GM19463 (cell line): ENCODE measurements at regions not wholly inside any gene's neighbourhood (a gene's known extent, or its start where the extent isn't known, plus 50 kb on each side); places are given as distances from the start of the nearest gene placed in this dataset.
A peak's percentile ranks its signal among the peaks of the same experiment; 100 is the strongest.

Source experiments
- ATAC-seq: cut with Tn5 transposase; IDR thresholded peaks from one replicate; pipeline ENCODE4 v1.9.1; 2021; ENCODE audit warnings: mild to moderate bottlenecking, moderate library complexity; ENCODE audit not compliant: unreplicated experiment

DNA sequence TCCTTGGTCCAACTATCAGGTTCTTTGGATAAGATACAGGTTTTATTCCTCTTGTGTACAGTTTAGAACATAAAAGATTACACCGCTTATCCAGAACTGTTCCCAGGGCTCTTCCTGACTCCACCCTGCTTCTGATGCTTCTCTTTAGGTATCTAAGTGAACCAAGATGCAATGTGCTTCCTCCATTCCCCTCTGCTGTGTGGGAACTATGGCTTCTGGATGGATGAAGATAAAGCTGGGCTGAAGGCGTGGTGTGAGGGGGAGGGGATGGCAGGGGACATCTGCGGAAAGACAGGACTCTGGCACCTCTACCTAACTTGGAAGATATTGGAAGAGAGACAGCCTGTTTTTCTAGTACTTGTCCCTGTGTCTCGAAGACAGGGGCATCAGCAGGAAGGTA, 209.9 kb upstream of the TBX20 start:
- no peak for ATAC-seq

DNA sequence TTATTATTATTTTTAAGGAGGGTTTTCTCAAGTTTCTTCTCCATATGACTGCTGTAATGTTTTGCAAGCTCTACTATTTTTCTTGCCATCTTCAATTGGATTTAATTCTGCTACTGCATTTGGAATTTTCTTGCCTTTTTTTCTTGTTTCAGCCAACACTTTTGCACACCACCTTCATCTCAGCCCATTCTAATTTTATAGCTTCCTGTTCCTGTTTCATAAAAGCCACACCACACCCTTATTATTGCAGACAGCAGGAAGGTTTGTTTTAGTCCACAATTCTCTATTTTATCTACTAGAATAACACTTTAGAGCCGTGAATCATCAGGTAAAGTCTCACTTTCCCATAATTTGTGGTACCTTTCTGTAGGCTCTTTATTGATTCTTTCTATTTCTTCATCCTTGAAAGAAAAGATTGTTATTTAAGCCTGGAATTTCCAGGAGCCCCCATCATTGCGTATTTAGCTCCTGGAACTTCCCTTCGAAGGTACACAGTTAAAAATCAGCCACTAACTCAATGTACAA, 209.3 kb upstream of the TBX20 start:
- ATAC-seq = no peak

DNA sequence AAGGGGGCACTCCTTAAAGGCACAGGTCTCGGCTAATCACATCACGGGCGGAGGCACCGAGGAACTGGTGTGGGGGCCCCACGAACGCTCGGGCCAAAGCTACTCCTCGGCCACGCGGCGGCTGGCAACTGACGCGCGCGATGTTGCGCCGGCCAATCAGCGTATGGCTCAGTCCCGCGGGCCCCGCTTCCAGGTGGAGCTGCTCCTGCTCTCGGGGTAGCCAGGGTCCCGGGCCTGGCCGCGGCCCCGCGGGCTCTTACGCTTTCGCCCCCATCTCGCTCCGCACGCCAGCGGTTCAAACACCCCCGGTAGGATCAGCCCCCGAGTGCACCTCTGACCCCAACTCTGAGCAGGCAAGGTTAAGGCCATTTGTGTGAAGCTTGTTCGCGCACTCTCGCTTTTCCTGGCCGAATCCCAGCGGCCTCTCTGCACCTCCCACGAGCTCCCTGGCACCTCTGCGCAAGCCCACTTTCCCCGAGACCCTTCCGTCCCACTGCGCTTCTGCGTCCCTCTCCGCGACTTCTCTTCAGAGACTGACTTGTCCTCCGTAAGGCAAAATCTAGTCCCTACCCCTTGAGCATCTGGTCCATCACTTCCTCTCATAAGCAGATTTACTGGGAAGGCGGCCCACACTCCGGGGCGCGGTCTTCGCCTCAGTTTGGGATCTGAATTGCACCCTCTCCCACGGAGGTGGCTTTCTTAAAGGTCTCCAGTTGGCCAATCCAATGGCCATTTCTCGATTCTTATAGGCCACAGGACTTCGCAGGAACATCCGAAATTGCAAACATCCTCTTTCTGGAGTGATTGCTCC, 200.9 kb upstream of the TBX20 start:
- ATAC-seq = no peak

DNA sequence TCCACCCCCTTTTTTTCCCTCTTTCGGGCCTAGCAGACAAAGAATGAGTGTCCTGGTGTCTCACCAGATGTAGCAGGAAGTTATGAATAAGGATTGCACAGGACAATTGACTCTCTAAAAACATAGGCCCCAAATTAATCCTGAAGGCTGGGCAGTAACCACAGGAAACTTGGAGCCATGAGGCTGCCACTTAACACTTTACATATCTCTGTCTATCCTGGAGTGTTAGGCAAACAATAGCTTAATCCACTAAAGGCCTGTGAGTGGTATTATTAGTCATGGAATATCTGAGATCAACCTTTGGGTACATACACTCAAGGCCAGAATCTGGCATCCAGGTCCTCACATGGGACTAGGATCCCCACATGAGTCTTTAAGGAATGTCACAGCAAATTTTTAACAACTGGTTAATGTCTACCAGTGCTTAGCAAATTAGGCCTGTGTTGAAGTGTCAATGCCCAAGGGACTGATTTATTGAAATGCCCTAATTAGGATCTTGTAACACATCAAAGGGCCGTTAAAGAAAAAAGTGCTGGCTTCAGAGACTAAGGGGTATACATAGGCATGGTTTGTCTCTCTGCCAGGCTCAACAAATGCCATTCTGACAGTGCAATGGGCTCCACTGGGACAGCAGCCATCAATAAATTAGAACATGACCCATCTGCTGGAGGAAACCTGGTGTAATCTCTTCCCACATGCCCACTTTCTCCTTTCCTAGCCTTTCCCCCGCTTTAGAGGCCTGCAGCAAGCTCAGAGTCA, 196.7 kb upstream of the TBX20 start:
- ATAC-seq = no peak

DNA sequence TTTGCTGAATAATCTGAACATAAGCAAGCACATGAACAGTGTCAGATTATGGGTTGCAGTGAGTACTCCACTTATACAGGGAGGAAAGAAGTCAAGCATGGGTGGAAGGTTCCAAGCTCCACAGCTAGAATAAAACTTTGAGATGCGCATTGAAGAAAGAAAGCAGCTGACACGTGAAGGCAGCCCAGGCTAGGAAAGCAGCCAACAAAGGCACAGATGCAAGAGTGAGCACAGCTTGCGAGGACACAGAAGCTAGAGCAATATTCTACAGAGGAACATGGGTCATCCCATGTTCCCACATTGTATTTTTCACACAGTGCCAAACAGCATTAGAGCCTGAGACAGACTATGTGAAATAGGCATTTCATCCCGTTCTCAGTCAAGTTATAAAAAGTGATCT, 194.6 kb upstream of the TBX20 start:
- no peak for ATAC-seq

DNA sequence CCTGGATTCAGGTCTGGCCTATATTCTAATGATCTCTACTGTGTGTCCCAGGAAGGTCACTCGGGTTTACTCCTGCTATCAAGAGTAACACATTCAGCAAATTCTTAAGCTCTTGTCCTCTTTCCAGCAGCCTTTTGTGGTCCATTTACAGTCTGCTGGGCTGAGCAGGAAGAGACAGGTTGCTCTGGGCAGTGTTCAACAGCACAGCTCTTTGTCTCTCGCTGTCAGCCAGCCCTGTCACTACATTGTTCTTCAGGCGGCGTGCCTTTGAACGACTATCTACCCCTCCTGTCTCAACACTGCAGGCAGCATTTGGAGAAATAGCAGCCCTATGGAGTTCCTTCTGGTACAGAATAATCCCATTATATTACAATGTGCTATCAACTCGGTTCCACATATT, 192.2 kb upstream of the TBX20 start:
- no peak for ATAC-seq

DNA sequence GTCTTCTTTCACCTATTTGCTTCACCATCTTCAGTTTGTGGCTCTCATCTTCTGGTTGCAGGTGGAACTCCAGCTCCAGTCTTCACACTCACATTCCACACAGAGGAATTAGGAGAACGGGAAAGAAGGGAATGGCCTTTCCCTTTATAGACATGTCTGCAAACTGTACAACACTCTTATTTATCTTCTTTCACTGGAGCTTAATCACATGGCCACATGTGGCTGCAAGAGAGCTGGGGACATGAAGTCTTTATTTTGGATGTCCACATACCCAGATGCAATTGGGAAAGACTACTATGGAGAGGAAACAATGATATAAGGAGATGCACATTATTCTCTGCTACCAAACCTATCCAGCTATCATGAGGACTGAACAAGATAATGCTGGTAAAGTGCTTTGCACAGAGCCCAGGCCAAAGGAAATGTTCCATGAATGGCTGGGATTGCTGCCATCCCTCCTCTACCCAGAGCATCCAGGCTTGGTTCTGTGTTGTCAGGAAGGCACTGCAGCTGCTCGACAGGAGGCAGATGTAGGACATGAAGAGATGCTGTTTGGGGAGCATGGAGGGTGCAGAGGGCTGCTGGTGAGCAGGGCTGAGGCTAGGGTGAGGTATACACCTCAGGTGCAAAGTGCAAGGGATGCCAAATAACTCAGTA, 183.8 kb upstream of the TBX20 start:
- ATAC-seq = no peak

DNA sequence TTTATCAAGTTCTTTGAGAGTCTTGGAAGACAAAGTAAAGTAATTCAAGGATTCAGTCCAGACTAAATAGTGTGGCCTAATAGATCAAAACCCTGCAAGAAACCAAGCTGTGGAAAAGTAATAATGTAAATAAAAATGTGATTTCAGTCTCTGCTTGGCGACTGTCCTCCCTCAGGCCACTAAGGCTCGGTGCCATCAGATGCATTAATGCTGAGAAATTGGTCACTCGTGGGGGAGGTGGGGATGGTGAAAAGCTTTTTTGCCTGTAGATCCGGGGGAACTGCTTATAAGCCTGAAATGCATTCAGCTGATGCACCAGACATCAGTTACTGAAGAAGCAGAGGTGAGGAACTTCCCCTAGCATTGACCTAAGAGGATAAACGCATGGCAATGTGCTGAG, 182.6 kb upstream of the TBX20 start:
- no peak for ATAC-seq

DNA sequence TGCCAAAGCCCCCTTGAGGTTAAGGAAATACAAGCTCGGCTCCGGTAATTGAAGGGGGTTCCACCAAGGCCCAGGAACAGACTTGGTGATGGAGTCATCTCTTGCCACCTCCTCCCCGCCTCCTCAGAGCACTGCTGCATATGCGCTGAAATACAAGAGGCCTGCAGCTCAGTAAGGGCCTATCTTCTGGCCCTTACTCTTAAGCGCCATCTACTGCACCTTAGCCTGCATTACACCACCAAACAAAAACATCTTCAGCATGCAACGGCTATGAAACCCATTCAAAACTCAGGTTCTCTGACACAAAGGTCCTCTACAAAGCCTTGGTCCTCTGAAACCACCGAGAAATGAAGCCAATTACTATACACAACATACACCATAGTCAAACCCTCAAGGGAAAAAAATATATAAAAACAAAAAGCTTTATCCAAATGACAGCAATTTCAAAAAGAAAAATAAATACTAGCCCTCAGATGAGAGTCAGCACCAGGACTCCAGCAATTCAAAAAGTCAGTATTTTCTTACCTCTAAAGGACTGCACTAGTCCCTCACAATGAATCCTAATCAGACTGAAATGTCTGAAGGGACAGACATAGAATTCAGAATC, 176.8 kb upstream of the TBX20 start:
- no peak for ATAC-seq

DNA sequence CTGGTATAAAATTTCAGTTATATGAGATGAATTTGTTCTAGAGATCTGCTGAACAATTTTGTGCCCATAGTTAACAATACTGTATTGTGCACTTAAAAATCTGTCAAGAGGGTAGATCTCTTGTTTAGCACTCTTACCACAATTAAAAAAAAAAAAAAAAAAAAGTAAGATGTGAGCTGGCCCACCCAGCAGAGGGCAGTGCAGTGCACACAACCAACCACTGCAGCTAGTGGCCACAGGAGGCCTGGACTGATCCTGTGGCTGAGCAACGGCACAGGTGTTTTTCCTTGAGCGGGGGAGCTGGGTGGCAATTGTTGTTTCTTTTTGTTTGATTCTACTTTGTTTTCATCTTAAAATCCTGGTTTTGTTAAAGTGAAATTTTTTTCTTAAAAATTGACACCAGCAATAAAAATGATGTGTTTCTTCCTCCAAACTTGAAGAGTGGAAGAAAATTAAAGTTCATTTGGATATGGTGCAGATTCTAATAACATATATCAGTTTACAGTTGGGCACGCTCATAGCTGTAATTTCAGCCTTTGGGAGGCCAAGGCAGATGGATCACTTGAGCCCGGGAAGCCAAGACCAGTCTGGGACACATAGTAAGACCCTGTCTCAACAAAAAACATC, 171.1 kb upstream of the TBX20 start:
- ATAC-seq = peak; percentile 65

DNA sequence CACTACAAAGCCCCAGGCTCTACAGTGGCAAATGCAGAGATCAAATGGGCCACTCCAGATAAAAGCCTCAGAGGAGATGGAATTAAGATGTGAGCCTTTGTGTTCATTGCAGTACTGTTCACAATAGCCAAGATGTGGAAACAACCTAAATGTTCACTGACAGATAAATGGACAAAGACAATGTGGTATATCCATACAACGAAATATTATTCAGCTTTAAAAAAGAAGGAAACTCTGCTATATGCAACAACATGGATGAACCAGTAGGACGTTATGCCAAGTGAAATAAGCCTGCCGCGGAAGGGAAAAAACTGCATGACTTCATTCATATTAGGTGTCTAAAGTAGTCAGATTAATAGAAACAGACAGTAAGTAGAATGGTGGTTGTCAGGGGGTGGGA, 170.5 kb upstream of the TBX20 start:
- no peak for ATAC-seq

DNA sequence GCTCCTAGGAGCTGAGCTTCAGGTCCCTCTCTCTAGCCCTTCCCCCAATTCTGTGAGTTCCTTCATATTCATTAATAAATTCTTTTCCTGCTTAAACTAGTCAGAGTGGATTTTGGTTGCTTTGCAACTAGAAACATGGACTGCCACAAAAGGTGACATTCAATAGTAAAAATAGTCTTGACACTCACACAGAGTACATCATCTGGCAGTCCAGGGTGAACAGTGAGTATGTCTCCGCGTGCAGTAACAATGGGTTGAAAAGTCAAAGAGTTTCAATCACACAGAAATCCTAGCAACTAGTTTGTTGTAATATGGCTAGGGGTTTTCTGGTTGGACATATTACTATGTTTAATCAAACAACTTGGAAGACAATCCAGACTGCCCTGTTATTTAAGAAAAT, 168.8 kb upstream of the TBX20 start:
- ATAC-seq = no peak

DNA sequence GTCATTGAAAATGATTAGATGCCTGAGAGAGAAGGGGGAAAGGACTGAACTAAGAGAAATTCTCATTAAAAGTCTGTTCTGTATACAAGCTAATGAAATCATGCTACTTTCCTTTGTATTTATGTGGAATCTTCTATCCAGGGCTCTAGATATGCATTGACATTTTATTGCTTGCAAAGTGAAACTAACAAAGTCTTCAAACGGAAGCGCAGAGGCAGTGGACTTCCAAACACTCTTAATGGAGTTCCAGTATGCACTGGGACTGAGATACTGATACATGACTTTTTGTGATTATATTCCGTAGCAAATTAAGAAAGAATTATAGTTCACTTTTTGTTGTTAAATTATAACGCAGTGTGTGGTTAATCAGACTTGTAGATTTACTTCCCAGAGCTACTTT, 166.8 kb upstream of the TBX20 start:
- ATAC-seq = no peak

DNA sequence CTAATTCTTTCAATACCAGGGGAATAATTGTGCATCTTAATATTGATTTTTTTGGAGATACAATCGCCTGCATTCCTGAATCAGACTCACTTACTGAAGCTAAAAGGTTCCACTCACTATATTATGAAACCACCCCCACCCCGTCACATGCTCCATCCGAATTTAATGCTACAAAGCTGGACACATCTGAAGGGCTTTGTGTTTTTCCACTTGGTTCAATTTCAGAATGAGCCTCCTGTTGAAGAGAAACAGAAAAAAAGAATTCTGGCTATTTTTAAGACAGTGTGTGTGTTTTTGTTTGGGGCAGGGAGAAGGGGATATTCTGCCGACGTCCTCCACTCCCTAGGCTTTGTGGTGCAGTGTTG, 165.5 kb upstream of the TBX20 start:
- no peak for ATAC-seq

DNA sequence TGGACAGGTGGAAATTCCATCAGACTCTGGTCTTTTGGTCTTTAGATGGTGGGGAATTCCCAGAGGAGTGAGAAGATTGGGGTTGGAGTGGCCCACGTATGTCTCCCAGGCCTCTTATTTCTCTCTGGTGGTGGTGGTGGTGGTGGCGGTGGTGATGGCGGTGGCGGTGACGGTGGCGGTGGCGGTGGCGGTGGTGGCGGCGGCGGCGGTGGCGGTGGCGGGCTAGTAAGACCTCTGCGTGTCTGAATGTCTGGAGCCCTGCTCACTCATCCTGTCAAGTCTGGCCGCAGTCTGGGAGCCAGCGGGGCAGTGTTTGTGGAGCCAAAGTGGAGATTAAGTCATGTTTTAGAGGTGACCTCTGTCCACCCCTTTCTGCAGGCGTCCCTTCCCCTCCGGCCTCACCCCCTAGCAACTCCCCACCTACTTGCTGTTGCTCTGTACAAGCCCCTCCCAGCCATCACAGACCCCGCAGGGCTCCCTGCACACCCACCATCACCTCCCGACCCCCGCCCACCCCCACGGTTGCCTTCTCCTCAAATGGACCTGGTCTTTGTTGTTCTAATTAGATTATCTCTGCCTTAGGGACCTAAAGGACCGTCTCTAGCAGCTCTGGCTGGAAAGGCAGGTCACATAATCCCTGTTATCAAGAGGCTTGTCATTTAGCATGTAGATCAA, 165.0 kb upstream of the TBX20 start:
- ATAC-seq = no peak

DNA sequence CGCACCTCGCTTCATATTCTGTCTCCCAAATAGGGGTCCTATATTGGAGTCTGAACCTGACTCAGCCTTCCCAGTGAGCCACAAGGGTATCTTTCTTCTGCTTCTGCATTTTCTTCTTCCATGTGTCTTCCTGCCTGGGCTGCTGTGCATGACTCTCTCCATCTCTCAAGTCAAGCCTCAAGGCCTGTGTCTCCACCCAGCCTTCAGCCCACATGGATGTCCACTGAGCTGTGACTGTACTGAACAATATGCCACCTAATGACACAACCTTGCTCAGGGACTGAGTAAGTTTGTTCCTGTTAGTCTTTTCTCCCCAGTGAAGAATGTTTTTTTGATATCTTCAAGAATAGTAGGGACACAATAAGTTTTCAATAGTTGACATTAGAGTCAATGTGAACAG, 162.7 kb upstream of the TBX20 start:
- ATAC-seq = no peak

DNA sequence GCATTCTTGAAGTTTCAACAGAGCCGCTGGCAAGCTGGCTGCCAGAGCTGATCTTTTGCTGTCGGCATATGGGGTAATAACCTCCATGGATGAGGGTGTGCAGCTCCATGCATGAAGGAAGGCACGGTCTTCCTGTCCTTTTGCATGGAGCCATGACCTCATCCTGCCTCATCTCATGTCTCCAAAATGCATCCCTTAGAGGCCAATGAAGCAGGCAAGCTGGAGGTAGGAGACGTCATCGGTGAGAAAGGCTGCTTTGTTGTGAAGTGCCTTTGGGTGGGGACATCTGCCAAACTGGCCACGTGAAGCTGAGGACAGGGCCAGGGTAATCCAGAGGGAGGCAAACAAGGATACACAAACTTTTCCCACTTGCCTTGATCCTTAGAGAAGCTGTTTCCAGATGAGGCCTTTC, 161.5 kb upstream of the TBX20 start:
- ATAC-seq = no peak

DNA sequence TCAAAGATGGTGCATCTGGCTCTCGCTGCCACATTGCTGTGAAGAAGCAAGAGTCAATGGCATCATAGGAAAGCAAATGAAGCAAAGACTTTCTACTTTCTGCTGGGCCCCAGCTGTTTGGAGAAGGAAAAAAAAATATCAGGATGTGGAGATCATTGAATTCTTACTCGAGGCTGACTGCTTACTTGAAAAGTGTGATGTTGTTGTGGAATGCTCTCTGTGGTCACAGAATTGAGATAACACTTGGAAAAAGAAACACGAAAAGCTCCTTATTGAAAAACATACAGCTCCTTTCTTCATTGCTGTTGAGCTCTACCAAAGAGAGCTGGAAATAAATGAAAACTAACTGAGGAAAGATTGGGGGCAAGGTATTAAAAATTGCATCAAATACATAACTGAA, 157.4 kb upstream of the TBX20 start:
- no peak for ATAC-seq

DNA sequence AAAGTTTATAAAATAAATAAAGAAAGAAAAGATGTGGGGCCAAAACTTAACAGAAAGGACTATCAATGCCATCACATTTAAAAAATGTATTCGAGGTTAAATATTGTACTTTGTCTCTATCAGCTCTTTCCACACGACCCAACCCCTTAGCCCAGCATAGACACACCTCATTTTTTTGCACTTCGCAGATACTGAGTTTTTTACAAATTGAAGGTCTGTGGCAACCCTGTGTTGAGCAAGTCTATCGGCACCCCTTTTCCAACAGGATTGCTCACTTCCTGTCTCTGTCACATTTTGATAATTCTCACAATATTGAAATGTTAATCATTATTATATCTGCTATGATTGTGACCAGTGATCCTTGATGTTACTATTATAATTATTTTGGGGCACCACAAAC, 151.6 kb upstream of the TBX20 start:
- ATAC-seq = no peak

DNA sequence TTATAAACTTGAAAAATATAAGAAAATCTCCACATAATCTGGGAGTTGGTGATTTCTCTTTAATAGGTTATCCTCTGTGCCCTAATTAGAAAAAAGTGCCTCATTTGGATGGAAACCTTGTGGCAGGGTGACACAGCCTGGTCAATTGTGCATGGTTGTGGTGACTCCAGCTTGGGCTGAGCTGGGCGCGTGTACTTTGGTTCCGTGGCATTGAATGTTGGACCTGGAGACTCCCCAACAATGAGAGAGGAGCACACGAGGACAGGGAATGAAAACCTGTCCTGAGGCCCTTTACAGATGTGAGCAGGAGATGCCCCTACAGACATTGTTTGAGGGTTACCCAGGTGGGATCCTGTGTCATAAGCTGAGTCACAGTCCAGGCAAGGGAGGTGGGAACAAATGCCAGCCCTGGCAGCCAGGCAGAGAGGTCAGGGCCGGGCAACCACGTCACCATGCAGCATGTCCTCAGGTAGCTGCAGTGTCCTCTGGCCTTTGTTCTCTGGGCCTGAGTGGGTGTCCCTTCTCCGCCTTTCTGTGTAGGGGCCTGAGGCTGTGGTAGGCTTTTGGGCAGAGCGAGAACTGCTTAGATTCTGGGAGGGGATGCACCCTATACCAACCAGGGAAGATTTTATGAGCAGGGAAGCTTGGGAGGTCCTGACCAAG, 147.4 kb upstream of the TBX20 start:
- no peak for ATAC-seq
